GM13976 (cell line): ENCODE measurements at regions not wholly inside any gene's neighbourhood (a gene's known extent, or its start where the extent isn't known, plus 50 kb on each side); places are given as distances from the start of the nearest gene placed in this dataset.

Source experiments
- DNase-seq: peaks from one replicate; pipeline ENCODE4 v3.0.0; 2012; ENCODE audit warnings: low spot score
- in situ Hi-C: fragments of 300-500 bp; cut with MboI; formaldehyde crosslinking; loops from one replicate; pipeline ENCODE4 v1.12.0; 2022; ENCODE audit warnings: low sequenced_read_pairs, mixed read lengths, inconsistent platforms; ENCODE audit not compliant: unreplicated experiment
- TF ChIP-seq, protein P1 (sequence below): IDR thresholded peaks from 2 replicates; pipeline ENCODE4 v1.5.1; 2012; ENCODE audit warnings: borderline replicate concordance, mild to moderate bottlenecking; ENCODE audit not compliant: insufficient read depth; ENCODE audit errors: extremely low read depth, missing control alignments, control extremely low read depth

DNA sequence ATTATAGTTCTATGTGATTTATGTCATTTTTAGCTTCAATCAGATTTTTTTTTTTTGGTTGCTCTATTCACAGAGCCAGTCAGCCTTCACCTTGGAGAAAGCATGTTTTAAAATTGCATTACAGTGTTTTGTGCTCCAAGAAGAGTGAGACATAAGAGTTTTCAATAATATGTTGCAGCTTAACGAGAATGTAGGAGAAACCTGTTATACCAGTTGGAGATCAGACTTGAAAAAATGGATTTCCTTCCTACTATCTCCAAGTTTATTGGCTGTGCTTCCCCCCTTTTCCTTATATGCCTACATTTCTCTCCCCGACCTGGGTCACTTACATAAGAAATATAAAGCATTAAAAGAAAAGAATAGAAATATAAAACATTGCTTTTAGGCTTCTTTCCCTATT, 123.9 kb upstream of the ARGLU1 start:
- in situ Hi-C loops: no loop called here
- TF ChIP-seq, protein P1, sequence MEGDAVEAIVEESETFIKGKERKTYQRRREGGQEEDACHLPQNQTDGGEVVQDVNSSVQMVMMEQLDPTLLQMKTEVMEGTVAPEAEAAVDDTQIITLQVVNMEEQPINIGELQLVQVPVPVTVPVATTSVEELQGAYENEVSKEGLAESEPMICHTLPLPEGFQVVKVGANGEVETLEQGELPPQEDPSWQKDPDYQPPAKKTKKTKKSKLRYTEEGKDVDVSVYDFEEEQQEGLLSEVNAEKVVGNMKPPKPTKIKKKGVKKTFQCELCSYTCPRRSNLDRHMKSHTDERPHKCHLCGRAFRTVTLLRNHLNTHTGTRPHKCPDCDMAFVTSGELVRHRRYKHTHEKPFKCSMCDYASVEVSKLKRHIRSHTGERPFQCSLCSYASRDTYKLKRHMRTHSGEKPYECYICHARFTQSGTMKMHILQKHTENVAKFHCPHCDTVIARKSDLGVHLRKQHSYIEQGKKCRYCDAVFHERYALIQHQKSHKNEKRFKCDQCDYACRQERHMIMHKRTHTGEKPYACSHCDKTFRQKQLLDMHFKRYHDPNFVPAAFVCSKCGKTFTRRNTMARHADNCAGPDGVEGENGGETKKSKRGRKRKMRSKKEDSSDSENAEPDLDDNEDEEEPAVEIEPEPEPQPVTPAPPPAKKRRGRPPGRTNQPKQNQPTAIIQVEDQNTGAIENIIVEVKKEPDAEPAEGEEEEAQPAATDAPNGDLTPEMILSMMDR: no peak
- DNase-seq: no peak

DNA sequence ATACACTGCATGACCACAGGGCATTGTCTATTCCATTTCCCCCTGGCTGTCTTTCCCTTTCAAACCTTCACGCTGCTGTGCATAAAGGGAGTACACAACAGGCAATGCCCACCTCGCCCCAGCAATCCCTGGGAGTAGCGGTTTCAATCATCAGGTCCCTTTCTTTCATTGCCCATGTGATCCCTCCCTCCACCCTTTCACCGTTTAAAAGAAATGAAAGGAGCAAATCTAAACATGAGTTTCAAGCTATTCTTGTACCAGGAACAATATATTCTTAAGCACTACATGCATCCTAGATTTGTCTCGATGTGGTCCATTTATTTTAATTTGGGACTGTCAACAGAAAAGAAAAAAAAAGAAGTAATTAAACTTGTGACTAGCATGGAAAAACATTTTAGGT, 123.4 kb upstream of the ARGLU1 start:
- no peak for DNase-seq
- TF ChIP-seq, protein P1: no peak
- in situ Hi-C loops: no loop called here

DNA sequence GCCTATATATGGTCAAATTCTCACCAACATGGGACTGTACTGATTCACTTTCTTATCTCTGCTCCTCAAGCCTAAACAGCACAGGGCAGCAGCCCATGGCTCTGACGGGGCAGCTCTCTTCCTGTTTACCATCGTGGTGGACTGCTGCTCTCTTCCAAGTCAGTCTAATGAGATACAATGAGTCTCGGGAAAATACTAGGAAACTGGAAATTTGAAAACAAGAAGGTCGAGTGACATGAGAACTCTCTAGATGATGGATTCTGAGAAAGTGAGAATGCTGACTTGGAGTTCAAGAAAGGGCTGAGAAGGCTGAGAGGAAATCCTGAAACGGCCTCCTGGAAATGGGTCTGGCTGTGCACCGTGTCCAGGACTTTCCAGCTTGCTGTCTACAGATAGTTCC, 122.8 kb upstream of the ARGLU1 start:
- in situ Hi-C loops: no loop called here
- TF ChIP-seq, protein P1: no peak
- no peak for DNase-seq

DNA sequence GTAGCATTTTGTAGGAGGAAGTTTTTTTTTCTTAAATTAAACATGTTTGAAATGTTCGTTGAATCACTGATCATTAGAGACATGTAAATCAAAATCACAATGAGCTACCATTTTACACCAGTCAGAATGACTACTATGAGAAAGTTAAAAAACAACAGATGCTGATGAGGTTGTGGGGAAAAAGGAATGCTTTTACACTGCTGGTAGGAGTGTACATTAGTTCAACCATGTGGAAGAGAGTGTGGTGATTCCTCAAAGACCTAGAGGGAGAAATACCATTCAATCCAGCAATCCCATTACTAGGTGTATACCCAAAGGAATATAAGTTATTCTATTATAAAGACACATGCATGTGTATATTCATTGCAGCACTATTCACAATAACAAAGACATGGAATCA, 122.0 kb upstream of the ARGLU1 start:
- in situ Hi-C loops: no loop called here
- no peak for DNase-seq
- TF ChIP-seq, protein P1: no peak

GRCh38 chr13:106688940-106689339, 121.0 kb upstream of the ARGLU1 start:
- in situ Hi-C loops: no loop called here
- TF ChIP-seq, protein P1: no peak
- no peak for DNase-seq

DNA sequence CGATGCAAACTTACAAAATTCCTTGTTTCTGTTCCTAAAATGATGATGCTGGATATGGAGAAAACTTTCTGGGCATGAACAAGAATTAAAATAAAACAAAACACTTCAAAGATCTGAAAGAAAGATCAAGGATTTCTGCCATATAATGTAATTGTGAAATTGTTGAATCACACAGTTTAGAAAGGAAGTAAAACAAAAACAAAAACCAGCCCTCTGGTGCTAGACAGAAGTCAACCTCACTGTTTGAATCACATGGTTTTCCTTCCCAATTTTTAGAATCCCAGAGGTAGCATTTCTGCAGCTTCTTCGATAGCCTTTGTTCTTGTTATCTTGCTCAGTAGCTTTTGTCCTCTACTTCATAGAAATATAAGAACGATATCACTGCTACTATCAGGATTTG, 118.2 kb upstream of the ARGLU1 start:
- TF ChIP-seq, protein P1: no peak
- in situ Hi-C loops: no loop called here
- no peak for DNase-seq

DNA sequence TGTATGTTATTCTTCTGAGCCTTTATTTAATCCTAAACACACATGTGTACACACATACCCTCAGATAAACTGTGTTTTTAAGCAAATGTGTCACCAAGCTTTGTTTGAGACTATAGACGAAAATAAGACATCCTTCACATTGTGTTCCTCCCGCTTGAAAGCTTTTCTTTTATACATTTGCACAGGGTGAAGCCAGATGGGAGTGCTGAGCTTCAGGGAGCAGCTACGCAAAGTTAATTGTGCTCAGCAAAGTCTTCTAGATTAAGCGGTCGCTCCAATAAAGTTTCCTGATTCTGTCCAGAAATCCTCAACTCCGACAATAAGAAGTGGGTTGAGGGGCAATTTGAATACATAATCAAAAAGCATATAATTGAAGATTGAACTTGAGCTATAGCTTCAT, 117.2 kb upstream of the ARGLU1 start:
- in situ Hi-C loops: no loop called here
- TF ChIP-seq, protein P1: no peak
- DNase-seq: no peak
